COLO668 (cell line): ENCODE measurements at regions not wholly inside any gene's neighbourhood (a gene's known extent, or its start where the extent isn't known, plus 50 kb on each side); places are given as distances from the start of the nearest gene placed in this dataset.

ENCODE experiments used
- DNase-seq: peaks from one replicate; lab custom pipeline; 2025; ENCODE audit not compliant: unreplicated experiment; lab: John Stamatoyannopoulos, UW

DNA sequence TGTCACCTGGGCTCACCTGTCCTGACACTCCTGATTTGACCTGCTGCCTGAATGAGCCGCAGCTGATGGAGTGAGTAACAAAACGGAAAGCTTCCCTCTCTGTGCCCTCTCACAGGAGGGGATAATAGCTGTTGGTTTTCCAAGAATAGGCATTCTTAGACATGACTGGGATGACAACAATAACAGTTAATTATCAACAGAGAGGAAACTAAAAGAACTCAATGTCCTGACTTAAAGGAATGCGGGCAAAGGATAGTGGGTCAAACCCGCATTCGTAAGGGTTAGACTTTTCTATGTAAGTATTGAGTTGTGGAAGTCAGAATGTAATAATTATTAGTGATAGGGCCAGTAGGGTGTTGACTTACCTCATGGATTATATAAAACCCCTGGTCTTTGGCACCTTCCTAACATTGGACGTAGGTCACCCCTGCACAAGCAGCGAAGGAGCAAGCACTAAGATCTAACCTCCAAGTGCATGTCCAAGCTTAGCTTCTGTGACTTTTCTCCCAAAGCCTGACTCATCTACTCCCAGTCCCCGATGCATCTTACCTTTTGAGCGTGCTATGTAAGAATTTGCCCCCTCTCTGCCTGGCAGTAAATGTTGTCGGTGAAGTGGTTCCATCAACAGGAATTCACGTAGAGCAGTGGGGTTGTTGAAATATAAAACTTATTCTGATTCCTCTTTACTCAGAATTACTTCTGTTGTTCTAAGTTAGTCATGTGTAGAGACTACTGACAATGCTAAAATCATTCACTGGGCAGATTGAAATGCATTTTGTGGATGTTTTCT lies 442.3 kb downstream of the FGF9 start:
- DNase-seq, result no peak

DNA sequence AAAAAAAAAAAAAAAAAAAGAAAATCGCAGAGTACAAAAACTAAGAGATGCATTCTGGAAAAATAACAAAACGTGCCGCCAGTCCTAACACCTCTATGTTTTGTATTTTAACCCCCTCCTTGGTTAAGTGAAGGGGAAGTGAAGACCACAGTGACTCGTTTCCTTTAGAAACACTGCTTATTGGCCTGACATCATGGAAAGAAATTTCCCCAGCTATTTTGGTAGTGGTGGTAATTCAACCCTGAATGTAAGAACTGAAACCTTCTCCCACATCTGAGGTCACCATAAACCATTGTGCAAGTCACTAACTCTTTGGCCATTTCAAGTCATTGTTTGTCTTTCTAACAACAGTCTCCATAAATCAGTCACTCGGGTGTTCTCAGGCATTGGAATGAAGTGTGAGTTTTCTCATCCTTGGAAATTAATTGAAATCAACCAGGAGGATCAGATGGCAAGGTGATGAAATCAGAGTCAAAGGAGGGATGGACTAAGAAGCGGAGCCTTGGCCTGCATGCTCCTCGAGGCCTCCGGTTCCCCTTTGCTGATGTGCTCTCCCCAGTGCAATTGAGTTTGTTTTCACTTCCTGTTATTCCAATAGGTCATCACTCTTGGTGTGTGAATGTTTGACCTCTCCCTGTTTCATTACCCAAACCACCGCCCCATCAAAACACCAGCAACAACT lies 443.9 kb downstream of the FGF9 start:
- no peak for DNase-seq

GRCh38 chr13:22118158-22118557 lies 447.3 kb downstream of the FGF9 start:
- DNase-seq, result no peak

- DNase-seq, result no peak
These were observed 449.8 kb downstream of the FGF9 start for GRCh38 chr13:22120646-22121045.

- no peak for DNase-seq
These were observed 450.4 kb downstream of the FGF9 start for GRCh38 chr13:22121146-22121739.

DNA sequence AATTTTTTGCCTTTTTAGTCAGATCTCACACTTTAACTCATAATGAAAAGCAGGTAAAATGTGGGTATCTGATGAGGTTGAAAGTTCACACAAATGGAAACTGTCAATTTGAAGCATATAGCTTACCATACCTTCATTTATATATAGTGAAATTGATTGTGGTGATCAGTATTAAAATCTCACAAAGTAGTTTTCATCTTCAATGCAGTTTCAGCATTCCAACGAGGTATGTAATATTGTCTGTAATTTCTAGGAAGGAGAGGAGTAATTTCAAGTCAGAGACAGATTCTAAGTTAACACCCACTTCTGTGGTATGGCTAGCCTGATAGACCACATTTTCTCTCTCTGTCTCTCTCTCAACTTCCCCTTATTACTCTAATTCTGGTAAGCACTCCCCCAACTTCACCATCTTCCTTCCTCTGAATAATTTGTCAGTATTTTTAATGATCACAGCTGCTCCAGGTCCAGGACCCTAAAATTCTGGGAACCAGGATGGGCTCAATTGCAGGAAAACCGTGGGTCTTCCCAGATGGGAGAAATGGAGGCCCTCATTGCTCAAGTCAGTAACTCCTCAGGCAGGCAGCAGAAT lies 455.7 kb downstream of the FGF9 start:
- DNase-seq, result no peak

GRCh38 chr13:22127277-22128164 lies 456.6 kb downstream of the FGF9 start:
- DNase-seq, result no peak

- DNase-seq, result no peak
These were observed 457.9 kb downstream of the FGF9 start for GRCh38 chr13:22128441-22129408.

GRCh38 chr13:22130254-22130653 lies 459.4 kb downstream of the FGF9 start:
- no peak for DNase-seq

GRCh38 chr13:22134261-22134660 lies 463.4 kb downstream of the FGF9 start:
- no peak for DNase-seq

DNA sequence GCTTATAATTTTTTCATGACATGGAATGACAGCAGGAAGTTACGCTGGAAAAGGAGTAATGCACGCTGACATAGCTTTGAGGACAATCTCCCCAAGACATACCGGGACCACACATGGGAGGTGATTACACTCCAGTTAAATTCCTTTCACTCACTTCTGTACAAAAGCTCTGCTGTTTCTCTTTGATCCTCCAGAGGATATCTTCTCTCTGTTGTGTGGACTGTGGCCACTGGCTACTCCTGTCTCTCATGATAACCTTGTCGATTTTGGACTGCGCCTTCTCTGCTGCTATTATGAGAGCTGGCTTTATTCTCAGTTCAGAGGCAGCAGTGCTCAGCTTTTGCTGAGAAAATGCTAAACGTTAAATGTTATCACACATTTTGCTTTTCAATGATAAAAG lies 464.6 kb downstream of the FGF9 start:
- no peak for DNase-seq

DNA sequence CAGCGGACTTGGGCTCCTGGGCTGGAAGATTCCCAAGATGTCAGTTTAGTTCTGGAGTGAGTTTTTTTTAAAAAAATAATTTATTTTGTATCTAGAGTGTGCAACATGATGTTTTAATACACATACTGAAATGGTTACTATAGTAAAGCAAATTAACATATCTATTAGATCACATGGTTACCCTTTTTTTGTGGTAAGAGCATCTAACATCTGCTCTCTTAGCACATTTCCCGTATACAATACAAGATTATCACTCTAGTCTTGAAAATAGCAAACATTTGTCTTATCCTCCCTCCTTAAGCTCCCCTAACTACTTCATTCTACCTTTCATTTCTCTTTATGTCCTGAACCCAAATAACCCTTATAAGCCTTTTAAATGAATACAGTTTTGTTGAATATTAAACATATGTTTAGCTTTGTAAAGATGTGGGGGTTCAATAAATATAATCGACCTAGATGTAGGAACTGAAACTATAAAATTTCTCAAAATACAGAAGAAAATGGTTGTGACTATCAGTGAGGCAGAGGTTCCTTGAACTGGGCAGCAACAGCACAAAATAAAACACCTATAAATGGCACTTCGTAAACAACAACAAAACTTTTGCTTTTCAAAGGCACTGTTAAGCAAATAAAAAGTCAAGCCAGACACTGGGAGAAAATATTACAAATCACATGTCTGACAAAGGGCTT lies 466.6 kb downstream of the FGF9 start:
- no peak for DNase-seq

- DNase-seq, result no peak
These were observed 468.1 kb downstream of the FGF9 start for GRCh38 chr13:22138947-22139346.

- no peak for DNase-seq
These were observed 470.8 kb downstream of the FGF9 start for GRCh38 chr13:22141716-22142115.

DNA sequence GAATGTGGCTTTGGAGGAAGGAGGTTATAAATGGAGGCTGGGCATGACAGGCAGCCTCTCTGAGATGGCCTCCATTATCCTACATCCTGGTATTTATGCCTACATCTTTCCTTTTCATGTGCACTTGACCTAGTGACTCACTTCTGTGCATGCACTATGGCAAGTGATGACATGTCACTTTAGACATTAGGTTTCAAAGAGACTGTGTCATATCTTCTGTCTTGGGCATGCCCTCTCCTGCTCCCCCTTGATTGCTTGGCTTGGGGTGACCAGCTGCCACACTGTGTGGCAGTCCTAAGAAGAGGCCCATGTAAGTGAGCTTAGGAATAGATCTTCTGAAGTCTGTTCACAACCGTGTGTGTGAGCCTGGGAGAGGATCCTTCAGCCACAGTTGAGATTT lies 472.8 kb downstream of the FGF9 start:
- DNase-seq, result no peak

- no peak for DNase-seq
These were observed 473.9 kb downstream of the FGF9 start for GRCh38 chr13:22144806-22145205.

GRCh38 chr13:22148187-22148586 lies 477.3 kb downstream of the FGF9 start:
- DNase-seq, result no peak

DNA sequence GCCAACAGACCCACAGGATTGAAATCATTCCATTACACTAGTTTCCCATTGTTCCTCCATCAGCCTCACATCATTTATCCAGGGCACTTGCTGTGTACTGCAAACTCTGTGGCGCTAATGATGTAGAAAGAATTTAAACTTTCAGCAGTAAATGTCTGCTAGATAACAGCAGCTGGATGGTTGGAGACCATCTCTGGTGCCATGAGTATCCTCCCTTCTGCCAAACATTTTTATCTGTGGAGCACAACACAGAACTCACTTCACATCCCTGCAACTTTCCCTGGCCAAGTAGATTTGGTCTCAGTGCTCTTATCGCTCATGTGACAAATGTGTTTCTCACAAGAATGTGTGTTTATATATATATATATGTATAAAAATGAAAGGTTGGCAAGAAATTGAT lies 481.9 kb downstream of the FGF9 start:
- DNase-seq, result no peak

GRCh38 chr13:22154041-22154440 lies 483.2 kb downstream of the FGF9 start:
- DNase-seq, result no peak
